ENCODE measurements at regions not wholly inside any gene's neighbourhood (a gene's known extent, or its start where the extent isn't known, plus 50 kb on each side); places are given as distances from the start of the nearest gene placed in this dataset.

GRCh38 chr5:33299621-33300208 lies 141.1 kb upstream of the TARS1 start:
- intact Hi-C loops (cut with DNase I), result loop anchor here (5.0 kb wide), 1 partner anchor 587 kb away; the partner anchor contains the start of gene NPR3
- H3K27ac ChIP-seq, result no peak overlapping the region
- WGBS, result 6% methylated on average over 5 of the region's 5 CpGs
- H3K36me3 ChIP-seq, result no peaks in the 10 kb centered on the region
- TF ChIP-seq CTCF (IDR thresholded peaks at IDR 0.05) (peak in 3 of 4 experiments; percentile 42 to 63 (median 47)), POLR2AphosphoS5 (IDR thresholded peaks at IDR 0.05) (no peak)
- H3K4me1 ChIP-seq (replicated peaks), result no peaks in the 10 kb centered on the region
- no peaks in the 10 kb centered on the region for H3K27me3 ChIP-seq (replicated peaks; ENCODE audit: insufficient read depth)
- no peaks in the 10 kb centered on the region for H3K9me3 ChIP-seq
- peak; percentile 7 for DNase-seq (ENCODE audit: low spot score)
- no peak overlapping the region for H3K4me3 ChIP-seq

DNA sequence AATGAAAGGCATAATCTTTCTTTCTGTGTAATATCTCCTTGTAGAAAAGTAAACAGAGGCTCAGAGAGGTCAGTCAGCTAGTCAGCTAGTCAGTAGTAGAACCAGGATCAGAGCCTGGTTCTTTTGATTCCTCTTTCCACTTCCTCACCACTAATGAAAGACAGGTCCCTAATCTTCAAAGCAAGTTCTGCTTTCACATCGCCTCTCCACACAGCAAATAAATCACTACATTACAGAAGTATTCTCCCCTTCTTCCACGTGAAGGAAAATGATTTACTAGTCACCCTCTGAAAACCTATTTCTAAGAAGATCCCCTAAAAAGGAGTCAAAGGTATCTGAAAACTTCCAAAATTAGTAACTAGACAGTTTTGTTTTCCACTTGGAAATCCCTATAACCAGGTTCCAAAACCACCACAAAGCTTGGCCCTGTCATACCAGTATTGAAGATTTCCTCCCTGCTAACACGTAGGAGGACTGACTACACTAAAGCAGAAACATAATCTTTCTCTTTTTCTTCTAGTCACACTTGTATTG lies 140.5 kb upstream of the TARS1 start:
- intact Hi-C loops (cut with DNase I), result loop anchor here (5.0 kb wide), 1 partner anchor 588 kb away; the partner anchor contains the start of gene NPR3
- no peak for TF ChIP-seq CTCF (IDR thresholded peaks at IDR 0.05)
- no peak for TF ChIP-seq POLR2A (IDR thresholded peaks at IDR 0.05)
- TF ChIP-seq POLR2AphosphoS5 (IDR thresholded peaks at IDR 0.05), result no peak
- Histone ChIP-seq H3K9me3 (no peaks in the 10 kb centered on the region), H3K27me3 (replicated peaks; ENCODE audit: insufficient read depth) (no peaks in the 10 kb centered on the region), H3K4me1 (replicated peaks) (no peaks in the 10 kb centered on the region), H3K36me3 (no peaks in the 10 kb centered on the region), H3K27ac (no peak overlapping the region), H3K4me3 (no peak overlapping the region)
- DNase-seq (ENCODE audit: low spot score), result no peak
- 17% methylated on average over 3 of the region's 3 CpGs for WGBS

- Histone ChIP-seq H3K4me1 (replicated peaks) (no peaks in the 10 kb centered on the region), H3K36me3 (no peaks in the 10 kb centered on the region), H3K4me3 (no peak overlapping the region), H3K27ac (no peak overlapping the region), H3K27me3 (replicated peaks; ENCODE audit: insufficient read depth) (no peaks in the 10 kb centered on the region), H3K9me3 (no peaks in the 10 kb centered on the region)
- WGBS, result 49% methylated on average over 1 of the region's 1 CpG
- intact Hi-C loops (cut with DNase I), result loop anchor here (5.0 kb wide), 1 partner anchor 591 kb away; the partner anchor contains the start of gene NPR3
- no peak for DNase-seq (ENCODE audit: low spot score)
- no peak for TF ChIP-seq POLR2A (IDR thresholded peaks at IDR 0.05)
- TF ChIP-seq CTCF (IDR thresholded peaks at IDR 0.05), result no peak
- no peak for TF ChIP-seq POLR2AphosphoS5 (IDR thresholded peaks at IDR 0.05)
Observed at GRCh38 chr5:33303579-33304095, 137.1 kb upstream of the TARS1 start.

DNA sequence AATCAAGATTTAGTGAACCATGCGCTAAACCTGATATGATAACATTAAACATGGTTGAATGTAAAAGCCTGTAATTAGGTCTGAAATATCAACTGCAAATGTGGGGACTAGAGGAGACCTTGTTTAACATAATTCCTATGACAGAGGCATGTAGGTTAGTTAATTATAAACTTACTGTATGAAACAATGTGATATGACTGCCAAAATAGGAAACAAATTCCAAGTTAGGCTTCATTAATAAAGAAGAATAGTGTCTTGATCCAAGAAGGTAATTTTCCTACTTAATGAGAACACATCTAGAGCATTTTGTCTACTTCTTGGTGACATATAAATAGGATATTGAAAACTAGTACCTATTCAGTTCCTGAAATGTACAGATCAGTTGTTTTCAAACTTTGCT lies 136.2 kb upstream of the TARS1 start:
- H3K36me3 ChIP-seq, result no peaks in the 10 kb centered on the region
- TF ChIP-seq POLR2A (IDR thresholded peaks at IDR 0.05) (no peak), CTCF (IDR thresholded peaks at IDR 0.05) (no peak), POLR2AphosphoS5 (IDR thresholded peaks at IDR 0.05) (no peak)
- no peaks in the 10 kb centered on the region for H3K27me3 ChIP-seq (replicated peaks; ENCODE audit: insufficient read depth)
- WGBS, result 96% methylated on average over 1 of the region's 1 CpG
- H3K27ac ChIP-seq, result no peak overlapping the region
- DNase-seq (ENCODE audit: low spot score), result no peak
- H3K4me1 ChIP-seq (replicated peaks), result no peaks in the 10 kb centered on the region
- no peak overlapping the region for H3K4me3 ChIP-seq
- no peaks in the 10 kb centered on the region for H3K9me3 ChIP-seq
- intact Hi-C loops (cut with DNase I), result loop anchor here (5.0 kb wide), 1 partner anchor 592 kb away; the partner anchor contains the start of gene NPR3

DNA sequence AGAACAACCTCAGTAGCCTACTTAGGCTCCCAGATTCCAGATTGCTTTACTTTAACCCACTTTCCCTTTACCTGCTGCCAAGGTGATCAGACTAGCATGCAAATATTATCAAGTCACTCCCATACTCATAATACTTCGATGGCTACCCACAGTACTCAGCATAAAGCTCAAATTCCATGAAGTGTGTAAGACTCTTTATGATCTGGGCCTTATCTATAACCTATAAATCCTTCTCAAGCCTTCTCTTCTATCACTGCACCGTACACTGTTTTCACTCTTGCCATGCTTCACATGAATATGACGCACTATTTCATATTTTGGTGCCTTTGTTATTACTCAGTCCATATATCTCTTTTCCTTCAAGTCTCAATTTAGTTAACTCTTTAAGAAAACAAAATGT lies 135.2 kb upstream of the TARS1 start:
- no peak overlapping the region for H3K4me3 ChIP-seq
- no peak overlapping the region for H3K27ac ChIP-seq
- no peaks in the 10 kb centered on the region for H3K36me3 ChIP-seq
- TF ChIP-seq CTCF (IDR thresholded peaks at IDR 0.05), result no peak
- no peak for TF ChIP-seq POLR2AphosphoS5 (IDR thresholded peaks at IDR 0.05)
- TF ChIP-seq POLR2A (IDR thresholded peaks at IDR 0.05), result no peak
- H3K27me3 ChIP-seq (replicated peaks; ENCODE audit: insufficient read depth), result no peaks in the 10 kb centered on the region
- DNase-seq (ENCODE audit: low spot score), result no peak
- peaks cover 3% of the 10 kb centered on the region for H3K4me1 ChIP-seq (replicated peaks)
- WGBS, result 89% methylated on average over 3 of the region's 3 CpGs
- H3K9me3 ChIP-seq, result no peaks in the 10 kb centered on the region
- intact Hi-C loops (cut with DNase I), result no loop called here
